K562 (cell line): ENCODE measurements at regions not wholly inside any gene's neighbourhood (a gene's known extent, or its start where the extent isn't known, plus 50 kb on each side); places are given as distances from the start of the nearest gene placed in this dataset.

ENCODE experiments used
- ATAC-seq: fragments of 200-7000 bp; cut with Tn5 transposase; 3 replicates; pipeline ENCODE4 v1.9.1; 2020; ENCODE audit warnings: moderate library complexity
- BruUV-seq: library from RNA; stranded (reverse); fragments of 400-500 nt; replicated peaks from 2 replicates; lab custom pipeline; 2021; lab: Mats Ljungman, UMichigan
- CTCF ChIA-PET: fragments of 300-600 bp; formaldehyde crosslinking; extraction: SDS; loops from one replicate; lab custom pipeline; 2021; ENCODE audit warnings: low intra/inter-chr PET ratio; lab: Yijun Ruan, JAX
- POLR2A ChIA-PET: fragments of 300-600, 350-650 bp; sonication (Branson Sonifier 250); formaldehyde crosslinking; extraction: SDS; loops from one replicate; lab custom pipeline; 2021; ENCODE audit warnings: antibody characterized with exemption, inconsistent platforms; lab: Yijun Ruan, JAX
- DNase-seq, 4 experiments: peaks; one replicate each; pipeline versions ENCODE4 v3.0.0 to v3.0.0-alpha.2; 2011 to 2018; ENCODE audit warnings: low spot score in 3 of 4, mixed read lengths in 3 of 4; ENCODE audit errors: extremely low read depth in 1 of 4
- FAIRE-seq: peaks from 2 replicates; lab custom pipeline; 2011; peaks lifted over from hg19 to GRCh38; lab: Jason Lieb, UNC
- H2AFZ ChIP-seq: 2 replicates; pipeline ENCODE4 v1.6.0; 2011; ENCODE audit warnings: low read depth, low read length, control low read depth, inconsistent platforms
- H3K27ac ChIP-seq: fragments of 200-600 bp; 3 replicates; pipeline ENCODE4 v1.8.0; 2011; ENCODE audit warnings: low read depth, mild to moderate bottlenecking, control low read depth, inconsistent platforms, low read length, moderate library complexity, mixed read lengths; ENCODE audit errors: extremely low read depth
- H3K27me3 ChIP-seq, 2 experiments: fragments of 300-600 bp in 1 of 2; 2 replicates in 1 of 2; 3 replicates in 1 of 2; pipeline versions ENCODE4 v1.6.0 to v1.8.0; 2011; ENCODE audit warnings: inconsistent platforms in 2 of 2, low read length in 2 of 2, mild to moderate bottlenecking in 1 of 2, mixed read lengths in 1 of 2, moderate library complexity in 1 of 2; ENCODE audit not compliant: control insufficient read depth in 2 of 2, insufficient read depth in 2 of 2
- H3K36me3 ChIP-seq: fragments of 300-600 bp; 3 replicates; pipeline ENCODE4 v1.8.0; 2011; ENCODE audit warnings: mild to moderate bottlenecking, low read length, inconsistent platforms; ENCODE audit not compliant: control insufficient read depth, insufficient read depth
- H3K4me1 ChIP-seq, 2 experiments: fragments of 200-600 bp in 1 of 2; replicated peaks in 1 of 2; 2 replicates in 1 of 2; 3 replicates in 1 of 2; pipeline versions ENCODE4 v1.5.1 to v1.8.0; 2011; ENCODE audit warnings: inconsistent platforms in 2 of 2, low read length in 2 of 2, mild to moderate bottlenecking in 1 of 2, mixed read lengths in 1 of 2, moderate library complexity in 1 of 2; ENCODE audit not compliant: control insufficient read depth in 2 of 2, insufficient read depth in 2 of 2
- H3K4me2 ChIP-seq: 2 replicates; pipeline ENCODE4 v1.6.1; 2011; ENCODE audit warnings: low read length, control low read depth, inconsistent platforms, mixed read lengths; ENCODE audit not compliant: insufficient read depth
- H3K4me3 ChIP-seq: fragments of 200-600 bp; sonication (generic), shearing (Covaris generic); 2 replicates; pipeline ENCODE4 v1.5.1; 2016; ENCODE audit warnings: control low read depth, inconsistent platforms
- H3K79me2 ChIP-seq: fragments of 200-600 bp; 3 replicates; pipeline ENCODE4 v1.8.0; 2011; ENCODE audit warnings: low read length, inconsistent platforms; ENCODE audit not compliant: control insufficient read depth, insufficient read depth
- H3K9ac ChIP-seq, 2 experiments: 2 replicates each; pipeline versions ENCODE4 v1.6.0 to v1.6.1; 2011; ENCODE audit warnings: low read depth in 2 of 2, low read length in 2 of 2, control low read depth in 1 of 2, inconsistent platforms in 1 of 2, mild to moderate bottlenecking in 1 of 2, mixed read lengths in 1 of 2; ENCODE audit not compliant: insufficient read depth in 1 of 2
- H3K9me1 ChIP-seq: one replicate; pipeline ENCODE4 v1.6.0; 2011; ENCODE audit warnings: inconsistent platforms, mild to moderate bottlenecking, low read length, moderate library complexity; ENCODE audit not compliant: control insufficient read depth, insufficient read depth
- H3K9me3 ChIP-seq: replicated peaks from 2 replicates; pipeline ENCODE4 v1.5.1; 2011; ENCODE audit warnings: low read depth, low read length, inconsistent platforms; ENCODE audit not compliant: control insufficient read depth, insufficient read depth
- H4K20me1 ChIP-seq: replicated peaks from 2 replicates; pipeline ENCODE4 v1.6.1; 2011; ENCODE audit warnings: low read length, inconsistent platforms, mixed read lengths; ENCODE audit not compliant: control insufficient read depth, insufficient read depth
- BCL6 ChIP-seq: fragments of 250-450 bp; sonication (Bioruptor Pico); IDR thresholded peaks from 2 replicates; pipeline ENCODE4 v1.4.0; 2020
- NRF1 ChIP-seq, 2 experiments: fragments of 450-650 bp; IDR thresholded peaks in 1 of 2; conservative IDR thresholded peaks in 1 of 2; 2 replicates each; pipeline ENCODE4 v1.6.1; 2014; ENCODE audit warnings: mild to moderate bottlenecking in 2 of 2
- ZKSCAN8 ChIP-seq: fragments of 200-800 bp; sonication (Bioruptor generic); IDR thresholded peaks from 2 replicates; pipeline ENCODE4 v1.6.1; 2016; ENCODE audit warnings: missing genetic modification characterization, missing compliant biosample characterization
- ZNF780A ChIP-seq: fragments of 250-450 bp; sonication (Bioruptor Pico); IDR thresholded peaks from 2 replicates; pipeline ENCODE4 v1.5.0; 2021; ENCODE audit warnings: mild to moderate bottlenecking
- WGBS: fragments of 100-300 bp; shearing (Covaris generic); methylation state at CpG from one replicate; pipeline ENCODE4 v1.1.6; 2016; ENCODE audit warnings: low coverage, mixed read lengths; ENCODE audit not compliant: insufficient coverage; ENCODE audit errors: missing lambda C conversion rate; 5-methylcytosine and 5-hydroxymethylcytosine counted together
- in situ Hi-C: fragments of 300-500 bp; cut with MboI; formaldehyde crosslinking; loops from 4 replicates; pipeline ENCODE4 v1.15.0; 2018; ENCODE audit warnings: inconsistent platforms, mixed read lengths
- intact Hi-C: fragments of 100-400 bp; cut with micrococcal nuclease; formaldehyde crosslinking; loops from 2 replicates; pipeline ENCODE4 v1.14.2; 2022
- TF ChIP-seq, protein P1 (sequence below): IDR thresholded peaks from 3 replicates; pipeline ENCODE4 v1.6.1; 2011; ENCODE audit warnings: borderline replicate concordance, mild to moderate bottlenecking, moderate library complexity; ENCODE audit not compliant: insufficient read length; ENCODE audit errors: extremely low read depth
- TF ChIP-seq, protein P2 (sequence below): fragments of 450-650 bp; formaldehyde crosslinking; IDR thresholded peaks from 2 replicates; pipeline ENCODE4 v1.4.0; 2020; ENCODE audit warnings: mild to moderate bottlenecking, moderate library complexity

DNA sequence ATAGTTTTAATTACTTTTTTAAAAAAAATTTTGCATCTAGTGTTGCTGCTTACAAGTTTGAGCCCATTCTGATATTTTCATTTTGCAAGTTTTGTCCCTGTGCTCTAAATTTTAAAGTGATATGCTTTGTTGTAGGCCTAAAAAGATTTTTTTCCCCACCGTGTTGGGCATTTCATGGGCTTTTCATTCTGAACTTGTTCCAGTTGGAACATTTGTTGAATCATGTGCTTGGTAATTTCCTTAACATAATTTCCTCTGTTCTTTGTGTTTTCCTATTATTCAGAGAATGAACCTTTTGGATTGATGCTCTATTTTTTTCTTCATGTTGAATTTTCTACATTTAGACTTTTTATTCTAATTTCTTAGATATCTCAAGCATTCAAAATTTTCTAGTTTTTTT lies 206.4 kb upstream of the SPRY2 start:
- WGBS: 0% methylated on average over 1 of the region's 1 CpG
- ATAC-seq (no peak), FAIRE-seq (no peak), DNase-seq (no peak)
- no peak overlapping the region for H3K27ac ChIP-seq
- no peak overlapping the region for H3K9ac ChIP-seq
- CTCF ChIA-PET: no interaction called here
- in situ Hi-C loops (no loop called here), intact Hi-C loops (no loop called here)
- H3K27me3 ChIP-seq: no peaks in the 10 kb centered on the region
- no peak overlapping the region for H3K4me2 ChIP-seq
- no peak for TF ChIP-seq NRF1 (conservative IDR thresholded peaks at IDR 0.05 in 1 of 2, IDR thresholded peaks at IDR 0.05 in 1 of 2)
- TF ChIP-seq, protein P1, sequence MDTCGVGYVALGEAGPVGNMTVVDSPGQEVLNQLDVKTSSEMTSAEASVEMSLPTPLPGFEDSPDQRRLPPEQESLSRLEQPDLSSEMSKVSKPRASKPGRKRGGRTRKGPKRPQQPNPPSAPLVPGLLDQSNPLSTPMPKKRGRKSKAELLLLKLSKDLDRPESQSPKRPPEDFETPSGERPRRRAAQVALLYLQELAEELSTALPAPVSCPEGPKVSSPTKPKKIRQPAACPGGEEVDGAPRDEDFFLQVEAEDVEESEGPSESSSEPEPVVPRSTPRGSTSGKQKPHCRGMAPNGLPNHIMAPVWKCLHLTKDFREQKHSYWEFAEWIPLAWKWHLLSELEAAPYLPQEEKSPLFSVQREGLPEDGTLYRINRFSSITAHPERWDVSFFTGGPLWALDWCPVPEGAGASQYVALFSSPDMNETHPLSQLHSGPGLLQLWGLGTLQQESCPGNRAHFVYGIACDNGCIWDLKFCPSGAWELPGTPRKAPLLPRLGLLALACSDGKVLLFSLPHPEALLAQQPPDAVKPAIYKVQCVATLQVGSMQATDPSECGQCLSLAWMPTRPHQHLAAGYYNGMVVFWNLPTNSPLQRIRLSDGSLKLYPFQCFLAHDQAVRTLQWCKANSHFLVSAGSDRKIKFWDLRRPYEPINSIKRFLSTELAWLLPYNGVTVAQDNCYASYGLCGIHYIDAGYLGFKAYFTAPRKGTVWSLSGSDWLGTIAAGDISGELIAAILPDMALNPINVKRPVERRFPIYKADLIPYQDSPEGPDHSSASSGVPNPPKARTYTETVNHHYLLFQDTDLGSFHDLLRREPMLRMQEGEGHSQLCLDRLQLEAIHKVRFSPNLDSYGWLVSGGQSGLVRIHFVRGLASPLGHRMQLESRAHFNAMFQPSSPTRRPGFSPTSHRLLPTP: no peak
- TF ChIP-seq ZKSCAN8 (CRISPR knock-in tag): no peak
- no peak for TF ChIP-seq BCL6
- no peak for TF ChIP-seq ZNF780A (CRISPR knock-in tag)
- TF ChIP-seq, protein P2, sequence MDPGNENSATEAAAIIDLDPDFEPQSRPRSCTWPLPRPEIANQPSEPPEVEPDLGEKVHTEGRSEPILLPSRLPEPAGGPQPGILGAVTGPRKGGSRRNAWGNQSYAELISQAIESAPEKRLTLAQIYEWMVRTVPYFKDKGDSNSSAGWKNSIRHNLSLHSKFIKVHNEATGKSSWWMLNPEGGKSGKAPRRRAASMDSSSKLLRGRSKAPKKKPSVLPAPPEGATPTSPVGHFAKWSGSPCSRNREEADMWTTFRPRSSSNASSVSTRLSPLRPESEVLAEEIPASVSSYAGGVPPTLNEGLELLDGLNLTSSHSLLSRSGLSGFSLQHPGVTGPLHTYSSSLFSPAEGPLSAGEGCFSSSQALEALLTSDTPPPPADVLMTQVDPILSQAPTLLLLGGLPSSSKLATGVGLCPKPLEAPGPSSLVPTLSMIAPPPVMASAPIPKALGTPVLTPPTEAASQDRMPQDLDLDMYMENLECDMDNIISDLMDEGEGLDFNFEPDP (CRISPR knock-in tag): no peak
- TF ChIP-seq, all 486 proteins: peak for 0
- no peaks in the 10 kb centered on the region for H4K20me1 ChIP-seq
- no peak overlapping the region for H3K4me3 ChIP-seq
- no TSS peak for BruUV-seq
- no peaks in the 10 kb centered on the region for H3K4me1 ChIP-seq
- POLR2A ChIA-PET: interaction anchor here (0.5 to 1.7 kb wide), 3 partner anchors 10 to 70 kb away, joined by 3 to 5 read pairs (median 3); no protein-coding TSS in a partner anchor
- H3K9me3 ChIP-seq: no peaks in the 10 kb centered on the region
- H3K36me3 ChIP-seq: no peaks in the 10 kb centered on the region
- no peaks in the 10 kb centered on the region for H3K79me2 ChIP-seq
- H3K9me1 ChIP-seq: no peaks in the 10 kb centered on the region
- no peak overlapping the region for H2AFZ ChIP-seq
